PC-3 (cell line): ENCODE measurements at regions not wholly inside any gene's neighbourhood (a gene's known extent, or its start where the extent isn't known, plus 50 kb on each side); places are given as distances from the start of the nearest gene placed in this dataset.

Experiments used
- CTCF ChIP-seq: fragments of 300-600 bp; sonication (generic); conservative IDR thresholded peaks from 2 replicates; pipeline ENCODE4 v1.5.1; 2017; ENCODE audit warnings: antibody characterized with exemption, low read depth, mild to moderate bottlenecking, low read length
- EZH2 ChIP-seq: fragments of 300-600 bp; sonication (generic); IDR thresholded peaks from one replicate; pipeline ENCODE4 v1.6.1; 2017; ENCODE audit warnings: antibody characterized with exemption, mild to moderate bottlenecking, low read length; ENCODE audit not compliant: unreplicated experiment
- EZH2phosphoT487 ChIP-seq: fragments of 300-600 bp; sonication (generic); IDR thresholded peaks from 2 replicates; pipeline ENCODE4 v1.6.1; 2018; ENCODE audit warnings: mild to moderate bottlenecking, antibody characterized with exemption, low read length, borderline replicate concordance

- TF ChIP-seq CTCF, result no peak
- TF ChIP-seq EZH2, result no peak
- no peak for TF ChIP-seq EZH2phosphoT487
Measured at GRCh38 chr6:14946753-14947152, 299.1 kb upstream of the JARID2 start.
